Prostate gland (tissue), 2 donors: ENCODE measurements at regions not wholly inside any gene's neighbourhood (a gene's known extent, or its start where the extent isn't known, plus 50 kb on each side); places are given as distances from the start of the nearest gene placed in this dataset.

Experiments
- CTCF ChIP-seq, 4 experiments: fragments of 200-600 bp in 2 of 4; fragments of 450-650 bp in 2 of 4; sonication (generic) in 2 of 4; IDR thresholded peaks; 1 replicate in 3 of 4; 2 replicates in 1 of 4; pipeline ENCODE4 v1.5.1; 2016 to 2019; ENCODE audit warnings: antibody characterized with exemption in 4 of 4, mild to moderate bottlenecking in 2 of 4, moderate library complexity in 2 of 4
- POLR2A ChIP-seq: fragments of 450-650 bp; IDR thresholded peaks from one replicate; pipeline ENCODE4 v1.6.1; 2016; ENCODE audit warnings: antibody characterized with exemption, mild to moderate bottlenecking

- no peak for TF ChIP-seq POLR2A
- no peak for TF ChIP-seq CTCF (IDR thresholded peaks at IDR 0.05)
Observed at GRCh38 chr1:30378003-30378596, 345.3 kb downstream of the MATN1 start.
